ENCODE measurements at regions not wholly inside any gene's neighbourhood (a gene's known extent, or its start where the extent isn't known, plus 50 kb on each side); places are given as distances from the start of the nearest gene placed in this dataset.

GRCh38 chr4:141457653-141458052, 178.7 kb upstream of the IL15 start:
- TF ChIP-seq RAD21 (IDR thresholded peaks at IDR 0.05): no peak
- no peak for TF ChIP-seq CTCF (IDR thresholded peaks at IDR 0.05; ENCODE audit: low read depth, low read length, missing input control)
- TF ChIP-seq SP1 (IDR thresholded peaks at IDR 0.05): no peak
- no peak for TF ChIP-seq YY1 (IDR thresholded peaks at IDR 0.05)
- no peak for TF ChIP-seq GABPA (IDR thresholded peaks at IDR 0.05 in 1 of 2, conservative IDR thresholded peaks at IDR 0.05 in 1 of 2)
- no peak for TF ChIP-seq ATF3 (IDR thresholded peaks at IDR 0.05)
- no peak for TF ChIP-seq MAX (IDR thresholded peaks at IDR 0.05)
- TF ChIP-seq TAF1 (conservative IDR thresholded peaks at IDR 0.05): no peak
- no peak for TF ChIP-seq JUND (IDR thresholded peaks at IDR 0.05)
- no peak for TF ChIP-seq FOXA1 (IDR thresholded peaks at IDR 0.05)
- no peak for TF ChIP-seq RXRA (IDR thresholded peaks at IDR 0.05)
- TF ChIP-seq REST (IDR thresholded peaks at IDR 0.05): no peak
- TF ChIP-seq ZBTB33 (IDR thresholded peaks at IDR 0.05): no peak
- no peak for TF ChIP-seq FOXA2 (IDR thresholded peaks at IDR 0.05)
